GM19463 (cell line): ENCODE measurements at regions not wholly inside any gene's neighbourhood (a gene's known extent, or its start where the extent isn't known, plus 50 kb on each side); places are given as distances from the start of the nearest gene placed in this dataset.

Source experiments
- ATAC-seq: cut with Tn5 transposase; IDR thresholded peaks from one replicate; pipeline ENCODE4 v1.9.1; 2021; ENCODE audit warnings: mild to moderate bottlenecking, moderate library complexity; ENCODE audit not compliant: unreplicated experiment

DNA sequence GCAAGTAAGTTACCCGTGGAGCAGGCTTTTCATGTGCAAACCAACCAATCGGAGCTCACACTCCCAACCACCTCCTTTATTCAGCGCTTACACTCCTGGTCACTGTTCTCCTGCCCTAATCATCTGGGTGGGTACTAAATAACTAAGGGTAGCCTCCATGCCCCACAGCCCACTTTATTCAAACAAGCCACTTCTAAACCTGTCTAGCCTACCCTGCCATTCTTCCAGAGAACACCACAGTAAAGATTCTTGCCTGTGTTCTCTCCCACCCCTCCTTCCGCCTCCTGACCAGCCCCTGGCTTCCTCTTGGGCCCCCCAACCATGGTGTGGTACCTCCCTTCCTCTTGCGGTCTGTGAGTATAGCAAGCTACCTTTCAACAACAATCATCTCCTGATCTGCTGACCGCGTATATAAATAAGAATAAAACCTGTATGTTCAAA, 581.9 kb downstream of the VRK1 start:
- ATAC-seq, result no peak

- no peak for ATAC-seq
Measured at GRCh38 chr14:97380539-97380941, 583.4 kb downstream of the VRK1 start.

- ATAC-seq, result no peak
Measured at GRCh38 chr14:97381309-97381708, 584.1 kb downstream of the VRK1 start.

- ATAC-seq, result no peak
Measured at GRCh38 chr14:97382616-97383226, 585.5 kb downstream of the VRK1 start.

- ATAC-seq, result no peak
Measured at GRCh38 chr14:97385727-97386126, 588.5 kb downstream of the VRK1 start.

- no peak for ATAC-seq
Measured at GRCh38 chr14:97387252-97387874, 590.2 kb downstream of the VRK1 start.

DNA sequence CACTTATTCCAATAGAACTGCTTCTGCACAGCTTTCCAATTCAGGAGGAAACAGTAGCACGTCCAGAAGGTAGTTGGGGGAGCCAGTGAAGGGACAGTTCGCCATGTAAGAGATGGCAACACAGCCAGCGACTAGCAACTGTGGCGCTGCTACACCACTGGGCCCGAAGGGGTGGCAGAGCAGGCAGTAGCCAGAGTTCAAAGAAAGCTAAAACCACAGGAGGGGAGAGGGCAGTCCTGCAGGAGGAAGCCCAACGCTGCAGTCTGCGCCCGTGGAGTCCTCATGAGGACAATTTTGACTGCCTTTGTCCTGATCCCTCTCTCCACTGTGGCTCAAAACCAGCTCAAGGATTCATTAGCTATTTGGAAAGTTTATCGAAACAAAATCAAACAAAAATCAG, 591.2 kb downstream of the VRK1 start:
- no peak for ATAC-seq

GRCh38 chr14:97390096-97390724, 593.0 kb downstream of the VRK1 start:
- no peak for ATAC-seq

DNA sequence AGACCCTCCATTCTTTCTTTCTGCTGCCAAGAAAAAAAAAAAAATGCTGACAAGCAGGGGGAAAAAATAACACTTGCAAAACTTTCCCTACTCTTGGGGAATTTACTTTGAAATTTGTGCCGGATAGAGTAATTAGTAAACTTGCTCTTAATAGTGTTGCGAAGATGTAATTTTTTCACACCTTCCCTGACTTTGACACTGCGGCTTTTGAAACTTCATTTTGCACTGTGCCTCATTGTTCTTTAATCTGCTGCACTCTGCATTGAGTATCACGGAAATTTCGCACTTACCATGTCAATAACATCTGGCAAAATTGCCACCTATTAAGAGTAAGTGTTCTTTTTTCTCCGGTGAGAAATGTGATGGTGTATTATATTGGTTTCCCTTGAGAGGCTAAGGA, 596.1 kb downstream of the VRK1 start:
- ATAC-seq, result no peak

GRCh38 chr14:97395068-97395467, 597.9 kb downstream of the VRK1 start:
- no peak for ATAC-seq

GRCh38 chr14:97401714-97402113, 604.5 kb downstream of the VRK1 start:
- no peak for ATAC-seq

GRCh38 chr14:97402279-97402678, 605.1 kb downstream of the VRK1 start:
- ATAC-seq, result no peak

- ATAC-seq, result no peak
Measured at GRCh38 chr14:97407701-97408407, 610.7 kb downstream of the VRK1 start.

GRCh38 chr14:97408503-97408902, 611.3 kb downstream of the VRK1 start:
- ATAC-seq, result no peak

GRCh38 chr14:97408937-97409815, 612.0 kb downstream of the VRK1 start:
- ATAC-seq, result no peak

DNA sequence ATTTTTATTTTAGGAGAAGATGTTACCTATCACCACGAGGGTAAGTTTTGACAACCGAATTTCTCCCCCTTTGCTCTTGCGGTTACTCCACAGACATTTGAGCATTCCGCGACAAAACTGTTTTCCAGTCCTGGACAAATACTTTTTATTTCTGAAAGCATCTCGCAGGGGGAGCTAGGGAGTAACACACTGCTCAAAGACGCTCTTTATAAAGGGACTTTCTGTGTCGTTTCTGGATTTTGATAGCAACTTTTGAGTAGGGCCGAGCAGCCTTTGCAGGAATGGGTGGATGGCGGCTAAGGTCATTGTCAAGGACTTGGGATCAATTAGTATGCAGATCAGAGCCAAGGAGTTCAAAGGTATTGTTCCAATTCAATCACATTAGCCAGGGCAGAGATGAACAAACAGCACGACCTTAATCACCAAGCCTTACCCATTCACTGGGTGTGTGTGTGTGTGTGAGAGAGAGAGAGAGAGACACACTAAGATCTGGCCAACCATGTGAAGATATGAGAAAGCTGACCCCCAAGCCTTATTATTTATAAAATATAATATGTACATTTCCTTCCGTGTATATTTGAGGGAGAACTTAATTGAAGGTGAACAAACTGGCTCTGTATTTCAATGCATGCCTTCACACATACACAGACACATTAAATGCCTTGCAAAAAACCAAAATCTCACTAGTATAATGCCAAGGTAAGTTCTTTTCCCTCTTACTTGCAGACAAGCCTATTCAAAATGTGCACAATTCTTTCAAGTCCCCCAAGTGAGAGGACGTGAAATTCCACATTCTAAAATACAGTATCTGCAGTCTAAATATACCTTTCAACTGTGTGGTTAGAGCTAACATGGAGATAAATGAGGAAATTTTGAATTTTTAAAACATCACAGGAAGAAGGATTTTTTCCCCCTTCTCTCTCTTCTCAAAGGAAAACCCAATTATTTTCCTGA, 613.8 kb downstream of the VRK1 start:
- no peak for ATAC-seq

DNA sequence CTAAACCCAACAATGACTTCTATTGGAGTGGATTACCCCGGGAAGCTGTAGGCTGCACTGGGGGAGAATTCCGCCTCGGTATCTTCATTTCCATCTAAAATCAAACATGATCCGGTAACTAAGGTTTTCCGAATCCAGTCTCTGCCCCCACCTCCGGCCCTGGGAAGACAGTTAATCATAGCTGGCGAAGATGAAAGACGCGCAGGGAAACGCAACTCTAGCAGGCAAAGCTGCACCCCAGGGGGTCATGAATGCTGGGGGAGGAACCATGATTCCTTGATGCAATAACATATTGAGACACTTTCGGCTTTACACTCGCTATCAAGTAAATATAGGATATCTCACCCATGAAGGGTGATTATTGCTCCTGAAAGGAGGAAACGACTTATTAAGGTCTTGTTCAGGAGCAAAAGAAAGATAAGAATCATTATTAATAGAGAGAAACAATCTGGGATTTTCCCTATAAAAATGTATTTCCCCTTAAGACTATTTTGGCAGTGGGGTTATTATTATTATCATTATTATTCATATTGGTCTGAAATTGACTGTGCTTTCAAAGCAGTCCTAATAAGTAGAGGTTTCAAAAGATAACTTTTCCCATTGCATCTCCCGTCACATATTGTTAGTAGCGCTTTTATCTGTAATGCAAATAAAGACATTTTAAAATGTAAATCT, 614.9 kb downstream of the VRK1 start:
- no peak for ATAC-seq

- ATAC-seq, result no peak
Measured at GRCh38 chr14:97413022-97413539, 615.9 kb downstream of the VRK1 start.
